Peyer's patch (tissue), 4 donors: ENCODE measurements at regions not wholly inside any gene's neighbourhood (a gene's known extent, or its start where the extent isn't known, plus 50 kb on each side); places are given as distances from the start of the nearest gene placed in this dataset.

Experiments
- DNase-seq, 3 donors: peaks; one replicate each; pipeline ENCODE4 v3.0.0-alpha.2; 2017 to 2019
- H3K27ac ChIP-seq, 4 donors: fragments of 200-600 bp; sonication (generic); one replicate each; pipeline ENCODE4 v1.5.1; 2016 to 2019
- H3K27me3 ChIP-seq, 2 donors: fragments of 200-600 bp; sonication (generic); one replicate each; pipeline ENCODE4 v1.5.1; 2019
- H3K36me3 ChIP-seq, 3 donors: fragments of 200-600 bp; sonication (generic); one replicate each; pipeline ENCODE4 v1.5.1; 2016 to 2019
- H3K4me1 ChIP-seq, 4 donors: fragments of 200-600 bp; sonication (generic); one replicate each; pipeline ENCODE4 v1.5.1; 2016 to 2019
- H3K4me3 ChIP-seq, 4 donors: fragments of 200-600 bp; sonication (generic); 1 replicate in 3 of 4; 2 replicates in 1 of 4; pipeline ENCODE4 v1.5.1; 2016 to 2019; ENCODE audit warnings: mild to moderate bottlenecking in 1 of 4
- H3K9me3 ChIP-seq, 4 donors: fragments of 200-600 bp; sonication (generic); one replicate each; pipeline ENCODE4 v1.5.1; 2016 to 2019; ENCODE audit warnings: mild to moderate bottlenecking in 1 of 4
- CTCF ChIP-seq, 6 experiments: fragments of 450-650 bp in 4 of 6; fragments of 200-600 bp in 2 of 6; sonication (generic) in 1 of 6; IDR thresholded peaks; one replicate each; pipeline ENCODE4 v1.5.1; 2017 to 2019; ENCODE audit warnings: antibody characterized with exemption in 6 of 6, mild to moderate bottlenecking in 3 of 6, moderate library complexity in 1 of 6
- POLR2A ChIP-seq, 2 donors: fragments of 450-650 bp; IDR thresholded peaks; one replicate each; pipeline ENCODE4 v1.5.1; 2017; ENCODE audit warnings: antibody characterized with exemption in 2 of 2, mild to moderate bottlenecking in 2 of 2, moderate library complexity in 2 of 2

GRCh38 chr1:222285526-222285925 lies 262.4 kb downstream of the HHIPL2 start:
- Histone ChIP-seq H3K4me1 (no peaks in the 10 kb centered on the region), H3K4me3 (no peak overlapping the region), H3K27me3 (no peaks in the 10 kb centered on the region), H3K27ac (no peak overlapping the region), H3K9me3 (no peaks in the 10 kb centered on the region), H3K36me3 (no peaks in the 10 kb centered on the region)
- no peak for DNase-seq
- TF ChIP-seq CTCF (IDR thresholded peaks at IDR 0.05) (no peak), POLR2A (IDR thresholded peaks at IDR 0.05) (no peak)

- no peaks in the 10 kb centered on the region for H3K27me3 ChIP-seq
- DNase-seq, result no peak
- H3K27ac ChIP-seq, result no peak overlapping the region
- H3K4me1 ChIP-seq, result no peaks in the 10 kb centered on the region
- no peaks in the 10 kb centered on the region for H3K36me3 ChIP-seq
- no peak overlapping the region for H3K4me3 ChIP-seq
- TF ChIP-seq CTCF (IDR thresholded peaks at IDR 0.05), result no peak
- no peak for TF ChIP-seq POLR2A (IDR thresholded peaks at IDR 0.05)
- H3K9me3 ChIP-seq, result no peaks in the 10 kb centered on the region
Observed at GRCh38 chr1:222284466-222284865, 263.4 kb downstream of the HHIPL2 start.

DNA sequence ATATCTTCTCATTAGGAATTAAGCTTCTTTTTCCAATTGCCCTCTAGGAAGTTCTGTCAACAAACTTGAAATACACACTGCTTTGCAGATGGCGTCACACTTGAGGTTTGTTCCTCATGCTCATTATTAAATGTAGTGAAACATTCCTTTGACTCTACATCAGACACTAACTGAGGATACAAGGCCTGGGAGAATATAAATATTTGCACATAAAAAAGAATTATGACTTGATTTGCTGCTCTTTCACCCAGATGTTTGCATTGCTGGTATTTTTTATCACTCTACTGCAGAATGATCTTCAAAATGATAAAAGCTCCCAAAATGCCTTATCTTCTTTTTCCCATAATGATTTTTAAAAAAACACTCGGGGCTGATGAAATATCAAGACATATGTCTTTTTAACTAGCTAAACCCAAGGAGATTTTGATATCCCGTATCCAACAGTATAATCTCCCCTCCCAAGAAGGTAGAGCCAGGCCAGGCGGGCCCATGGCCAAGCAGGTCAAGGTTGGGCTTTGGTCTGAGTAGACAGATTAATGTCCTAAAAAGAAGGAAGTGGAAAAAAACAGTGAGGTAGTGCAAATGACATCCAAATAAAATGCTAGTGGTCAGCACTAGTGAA lies 264.6 kb downstream of the HHIPL2 start:
- peak overlapping the region in 1 of 4 donors; percentile 27 for H3K27ac ChIP-seq
- no peak for DNase-seq

GRCh38 chr1:222279591-222279990 lies 268.3 kb downstream of the HHIPL2 start:
- Histone ChIP-seq H3K4me3 (no peak overlapping the region), H3K9me3 (no peaks in the 10 kb centered on the region), H3K4me1 (no peaks in the 10 kb centered on the region), H3K27me3 (no peaks in the 10 kb centered on the region), H3K27ac (no peak overlapping the region), H3K36me3 (no peaks in the 10 kb centered on the region)
- TF ChIP-seq CTCF (IDR thresholded peaks at IDR 0.05) (no peak), POLR2A (IDR thresholded peaks at IDR 0.05) (no peak)
- no peak for DNase-seq

More for the DNA sequence above, 264.6 kb downstream of the HHIPL2 start:
- no peaks in the 10 kb centered on the region for H3K36me3 ChIP-seq
- H3K4me3 ChIP-seq, result no peak overlapping the region
- H3K9me3 ChIP-seq, result no peaks in the 10 kb centered on the region
- TF ChIP-seq CTCF (IDR thresholded peaks at IDR 0.05) (no peak), POLR2A (IDR thresholded peaks at IDR 0.05) (no peak)
- no peaks in the 10 kb centered on the region for H3K27me3 ChIP-seq
- H3K4me1 ChIP-seq, result no peaks in the 10 kb centered on the region

- H3K9me3 ChIP-seq, result no peaks in the 10 kb centered on the region
- H3K27ac ChIP-seq, result no peak overlapping the region
- DNase-seq, result no peak
- no peak overlapping the region for H3K4me3 ChIP-seq
- TF ChIP-seq CTCF (IDR thresholded peaks at IDR 0.05) (no peak), POLR2A (IDR thresholded peaks at IDR 0.05) (no peak)
- H3K27me3 ChIP-seq, result no peaks in the 10 kb centered on the region
- H3K36me3 ChIP-seq, result no peaks in the 10 kb centered on the region
- no peaks in the 10 kb centered on the region for H3K4me1 ChIP-seq
Observed at GRCh38 chr1:222278501-222278900, 269.4 kb downstream of the HHIPL2 start.
